ENCODE measurements at regions not wholly inside any gene's neighbourhood (a gene's known extent, or its start where the extent isn't known, plus 50 kb on each side); places are given as distances from the start of the nearest gene placed in this dataset.

DNA sequence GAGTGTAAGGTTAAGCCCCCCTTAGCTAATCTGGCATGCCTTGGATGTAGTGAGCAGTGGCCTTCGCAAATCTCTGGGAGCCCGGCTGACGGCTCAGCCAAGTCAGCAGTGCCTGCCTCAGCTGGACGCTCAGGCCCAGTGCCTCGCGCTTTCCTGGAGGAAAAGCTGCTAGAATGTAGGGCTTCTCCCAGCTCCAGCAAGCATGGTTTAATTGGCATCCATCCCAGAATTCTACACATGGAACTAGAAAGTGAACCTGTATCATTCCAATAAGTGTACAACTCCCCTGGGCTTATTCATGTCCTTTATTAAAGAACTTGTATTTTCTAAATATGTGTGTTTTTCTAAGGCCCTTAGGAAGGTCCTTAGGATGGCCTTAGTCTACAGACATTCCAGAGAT, 287.8 kb upstream of the SHH start:
- Histone ChIP-seq H2BK20ac (ENCODE audit: low read depth, low read length) (no peak overlapping the region), H3K36me3 (ENCODE audit: control insufficient read depth, insufficient read depth, low read length) (no peaks in the 10 kb centered on the region), H3K14ac (replicated peaks; ENCODE audit: low read depth, low read length) (no peak overlapping the region), H4K5ac (ENCODE audit: low read depth, low read length) (no peak overlapping the region), H3K23ac (ENCODE audit: low read depth, low read length) (no peak overlapping the region), H2AK5ac (ENCODE audit: low read depth, low read length) (no peak overlapping the region), H3K9me3 (ENCODE audit: control insufficient read depth, insufficient read depth, low read length) (peaks cover 47% of the 10 kb centered on the region), H4K8ac (ENCODE audit: low read depth in 2 of 2, low read length in 2 of 2) (no peak overlapping the region), H4K20me1 (ENCODE audit: insufficient read depth, low read length) (no peaks in the 10 kb centered on the region), H2BK15ac (ENCODE audit: low read depth, low read length) (no peak overlapping the region), H3K56ac (ENCODE audit: extremely low read depth, insufficient read depth, low read length) (no peak overlapping the region), H3K79me1 (ENCODE audit: low read depth in 1 of 2, low read length in 2 of 2) (no peaks in the 10 kb centered on the region), H3K4me3 (ENCODE audit: insufficient read depth, low read depth, low read length) (no peak overlapping the region), H2BK120ac (ENCODE audit: low read depth, low read length) (no peak overlapping the region), H3K4me1 (ENCODE audit: control insufficient read depth, insufficient read depth, low read length) (no peaks in the 10 kb centered on the region), H2AK9ac (replicated peaks; ENCODE audit: low read depth, low read length, poor library complexity) (no peak overlapping the region), H3K18ac (ENCODE audit: low read depth, low read length) (no peak overlapping the region), H4K91ac (ENCODE audit: insufficient read depth, low read depth, low read length) (no peak overlapping the region), H2BK5ac (ENCODE audit: low read depth, low read length, poor library complexity, severe bottlenecking) (no peak overlapping the region), H3K27me3 (ENCODE audit: control insufficient read depth, insufficient read depth, low read length) (no peaks in the 10 kb centered on the region), H3K4ac (ENCODE audit: low read depth, low read length) (no peak overlapping the region), H2AFZ (replicated peaks; ENCODE audit: low read length, poor library complexity) (no peak overlapping the region), H3K27ac (ENCODE audit: insufficient read depth, low read length) (no peak overlapping the region), H3K9ac (ENCODE audit: low read depth, low read length) (no peak overlapping the region), H3K9me1 (ENCODE audit: insufficient read depth, low read length) (no peaks in the 10 kb centered on the region), H3K4me2 (ENCODE audit: low read depth, low read length) (no peak overlapping the region)
- DNase-seq (no peak), ATAC-seq (ENCODE audit: low read depth) (no peak)
- CTCF ChIA-PET: no interaction called here
- dilution Hi-C loops (cut with HindIII; ENCODE audit: low sequenced_read_pairs, unreplicated experiment) (no loop called here), intact Hi-C loops (cut with micrococcal nuclease) (no loop called here), in situ Hi-C loops (cut with MboI; ENCODE audit: low sequenced_read_pairs) (no loop called here)
- no TSS peak for BruUV-seq (replicated peaks)
- no CpG with 5 or more reads among the region's 6 CpGs for WGBS, 2 experiments (ENCODE audit: extremely low coverage in 2 of 2, insufficient read length in 1 of 2)
- TF ChIP-seq RFX5 (IDR thresholded peaks at IDR 0.05; ENCODE audit: low read depth, low read length) (no peak), BHLHE40 (IDR thresholded peaks at IDR 0.05; ENCODE audit: low read depth, low read length) (no peak), CHD1 (IDR thresholded peaks at IDR 0.05; ENCODE audit: low read depth, low read length) (no peak), MAZ (IDR thresholded peaks at IDR 0.05; ENCODE audit: borderline replicate concordance, low read depth, low read length) (no peak), FOS (IDR thresholded peaks at IDR 0.05; ENCODE audit: low read depth, low read length) (no peak), SMC3 (IDR thresholded peaks at IDR 0.05; ENCODE audit: low read depth, low read length) (no peak), RCOR1 (IDR thresholded peaks at IDR 0.05; ENCODE audit: insufficient replicate concordance, low read length) (no peak), RAD21 (IDR thresholded peaks at IDR 0.05; ENCODE audit: low read length) (no peak), NFE2L2 (IDR thresholded peaks at IDR 0.05; ENCODE audit: low read depth, low read length) (no peak), CEBPB (IDR thresholded peaks at IDR 0.05; ENCODE audit: low read depth, low read length) (no peak), POLR2A (IDR thresholded peaks at IDR 0.05; ENCODE audit: low read depth, low read length) (no peak), MAFK (IDR thresholded peaks at IDR 0.05; ENCODE audit: low read depth, low read length) (no peak)
- TF ChIP-seq, protein P1, sequence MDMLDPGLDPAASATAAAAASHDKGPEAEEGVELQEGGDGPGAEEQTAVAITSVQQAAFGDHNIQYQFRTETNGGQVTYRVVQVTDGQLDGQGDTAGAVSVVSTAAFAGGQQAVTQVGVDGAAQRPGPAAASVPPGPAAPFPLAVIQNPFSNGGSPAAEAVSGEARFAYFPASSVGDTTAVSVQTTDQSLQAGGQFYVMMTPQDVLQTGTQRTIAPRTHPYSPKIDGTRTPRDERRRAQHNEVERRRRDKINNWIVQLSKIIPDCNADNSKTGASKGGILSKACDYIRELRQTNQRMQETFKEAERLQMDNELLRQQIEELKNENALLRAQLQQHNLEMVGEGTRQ (IDR thresholded peaks at IDR 0.05; ENCODE audit: low read depth, low read length): no peak
- POLR2A ChIA-PET (ENCODE audit: unreplicated experiment): no interaction called here
